Body of pancreas (tissue), 4 donors: ENCODE measurements at regions not wholly inside any gene's neighbourhood (a gene's known extent, or its start where the extent isn't known, plus 50 kb on each side); places are given as distances from the start of the nearest gene placed in this dataset.
"Not testable (repeated sequence)": the region's sequence is repeated elsewhere in the genome, so short reads cannot be mapped to it uniquely, and the experiment has no call there.

ENCODE experiments used
- ATAC-seq: fragments of 150-250 bp; one replicate; pipeline ENCODE4 v1.9.1; 2016
- DNase-seq, 4 donors: peaks; one replicate each; pipeline ENCODE4 v3.0.0-alpha.2; 2019
- H3K27ac ChIP-seq, 4 donors: fragments of 200-600 bp; sonication (generic); 1 replicate in 3 of 4; 2 replicates in 1 of 4; pipeline versions ENCODE4 v1.5.1 to v1.6.1; 2016 to 2019; ENCODE audit warnings: mild to moderate bottlenecking in 1 of 4, mixed read lengths in 1 of 4, moderate library complexity in 1 of 4
- H3K27me3 ChIP-seq, 2 donors: fragments of 200-600 bp; sonication (generic); one replicate each; pipeline ENCODE4 v1.6.0; 2016; ENCODE audit warnings: mild to moderate bottlenecking in 1 of 2
- H3K36me3 ChIP-seq, 2 donors: fragments of 200-600 bp; sonication (generic); replicated peaks in 1 of 2; 2 replicates each; pipeline ENCODE4 v1.5.1; 2016; ENCODE audit warnings: low read depth in 2 of 2; ENCODE audit not compliant: insufficient read depth in 1 of 2
- H3K4me1 ChIP-seq: fragments of 200-600 bp; sonication (generic); one replicate; pipeline ENCODE4 v1.6.0; 2016
- H3K4me3 ChIP-seq, 2 donors: fragments of 200-600 bp; sonication (generic); 1 replicate in 1 of 2; 2 replicates in 1 of 2; pipeline ENCODE4 v1.5.1; 2016 to 2019
- H3K9me3 ChIP-seq, 3 donors: fragments of 200-600 bp; sonication (generic); 1 replicate in 2 of 3; 2 replicates in 1 of 3; pipeline ENCODE4 v1.5.1; 2016
- POLR2A ChIP-seq, 3 donors: fragments of 450-650 bp; IDR thresholded peaks; one replicate each; pipeline ENCODE4 v1.6.1; 2016; ENCODE audit warnings: antibody characterized with exemption in 3 of 3, mild to moderate bottlenecking in 2 of 3
- WGBS, 2 donors: methylation state at CpG; one replicate each; pipeline ENCODE4 v1.1.5; 2017; 5-methylcytosine and 5-hydroxymethylcytosine counted together
- intact Hi-C: fragments of 100-400 bp; cut with DNase I; formaldehyde crosslinking; loops from one replicate; pipeline ENCODE4 v1.15.1; 2023
- TF ChIP-seq, protein P1 (sequence below), 7 experiments: fragments of 450-650 bp in 4 of 7; fragments of 200-600 bp in 3 of 7; sonication (generic) in 3 of 7; IDR thresholded peaks; one replicate each; pipeline ENCODE4 v1.5.1; 2016 to 2019; ENCODE audit warnings: antibody characterized with exemption in 7 of 7

DNA sequence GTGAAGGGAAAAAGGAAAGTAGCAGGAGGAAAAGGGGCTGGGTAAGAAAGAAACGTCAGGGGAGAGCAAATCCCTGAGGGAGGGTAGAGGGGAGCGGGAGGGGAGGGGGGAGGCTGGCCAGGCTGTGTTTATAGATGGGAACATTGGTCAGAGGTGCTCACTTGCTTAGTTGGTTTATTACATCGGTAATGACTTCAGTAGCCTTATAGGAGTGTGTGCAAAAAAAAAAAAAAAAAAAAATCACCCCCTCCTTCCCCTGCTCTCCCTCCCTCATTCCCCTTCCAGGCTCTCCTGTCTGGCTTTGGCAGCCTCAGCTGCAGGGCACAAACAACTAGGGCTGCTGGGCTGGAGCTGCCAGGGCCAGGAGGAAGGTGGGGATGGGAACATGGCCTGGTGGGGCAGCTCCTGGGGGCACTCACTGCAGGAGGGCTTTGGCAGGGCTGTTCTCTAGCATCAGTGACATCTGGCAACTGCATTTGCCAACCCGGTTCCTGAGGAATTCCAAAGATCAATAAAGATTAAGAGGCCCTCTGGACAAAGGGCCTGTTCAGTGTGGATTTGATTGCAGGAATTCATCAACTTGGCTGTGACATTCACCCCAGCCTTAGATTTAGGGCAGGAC is 334.5 kb upstream of the FRG2C start:
- H3K36me3 ChIP-seq = no peaks in the 10 kb centered on the region
- H3K9me3 ChIP-seq = no peaks in the 10 kb centered on the region
- DNase-seq (peak; percentile 36 to 67 (median 58)), ATAC-seq (peak; percentile 89)
- WGBS, 2 donors = 32 to 34% methylated on average over 4 of the region's 4 CpGs
- H3K27ac ChIP-seq = peak overlapping the region in 3 of 4 donors; percentile 53 to 66 (median 54)
- no peak for TF ChIP-seq POLR2A (IDR thresholded peaks at IDR 0.05)
- TF ChIP-seq, protein P1, sequence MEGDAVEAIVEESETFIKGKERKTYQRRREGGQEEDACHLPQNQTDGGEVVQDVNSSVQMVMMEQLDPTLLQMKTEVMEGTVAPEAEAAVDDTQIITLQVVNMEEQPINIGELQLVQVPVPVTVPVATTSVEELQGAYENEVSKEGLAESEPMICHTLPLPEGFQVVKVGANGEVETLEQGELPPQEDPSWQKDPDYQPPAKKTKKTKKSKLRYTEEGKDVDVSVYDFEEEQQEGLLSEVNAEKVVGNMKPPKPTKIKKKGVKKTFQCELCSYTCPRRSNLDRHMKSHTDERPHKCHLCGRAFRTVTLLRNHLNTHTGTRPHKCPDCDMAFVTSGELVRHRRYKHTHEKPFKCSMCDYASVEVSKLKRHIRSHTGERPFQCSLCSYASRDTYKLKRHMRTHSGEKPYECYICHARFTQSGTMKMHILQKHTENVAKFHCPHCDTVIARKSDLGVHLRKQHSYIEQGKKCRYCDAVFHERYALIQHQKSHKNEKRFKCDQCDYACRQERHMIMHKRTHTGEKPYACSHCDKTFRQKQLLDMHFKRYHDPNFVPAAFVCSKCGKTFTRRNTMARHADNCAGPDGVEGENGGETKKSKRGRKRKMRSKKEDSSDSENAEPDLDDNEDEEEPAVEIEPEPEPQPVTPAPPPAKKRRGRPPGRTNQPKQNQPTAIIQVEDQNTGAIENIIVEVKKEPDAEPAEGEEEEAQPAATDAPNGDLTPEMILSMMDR (IDR thresholded peaks at IDR 0.05) = no peak
- H3K27me3 ChIP-seq = no peaks in the 10 kb centered on the region
- intact Hi-C loops = no loop called here
- H3K4me1 ChIP-seq = peaks cover 17% of the 10 kb centered on the region
- no peak overlapping the region for H3K4me3 ChIP-seq

DNA sequence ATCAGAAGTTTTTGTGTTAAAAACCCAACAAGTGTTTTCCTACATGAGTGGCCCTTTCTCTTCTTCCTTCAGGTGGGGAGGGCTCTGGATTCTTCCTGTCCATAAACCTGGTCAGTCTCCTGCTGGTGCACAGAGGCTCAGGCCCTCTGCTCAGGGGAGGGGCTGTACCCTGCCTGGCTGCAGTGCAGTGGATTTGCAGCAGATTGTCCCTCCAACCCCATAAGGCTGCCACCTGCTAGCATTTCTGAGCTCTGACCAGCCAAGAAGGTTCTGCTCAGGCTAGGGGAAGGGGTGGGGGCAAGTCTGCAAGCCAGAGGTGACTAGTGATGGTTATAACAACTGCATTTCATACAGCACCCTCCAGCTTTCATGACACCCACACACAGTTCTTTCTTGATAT is 333.7 kb upstream of the FRG2C start:
- H3K36me3 ChIP-seq, H3K27me3 ChIP-seq, ATAC-seq, intact Hi-C loops, H3K9me3 ChIP-seq, DNase-seq, H3K4me3 ChIP-seq: not testable (repeated sequence)
- peaks cover 17% of the 10 kb centered on the region for H3K4me1 ChIP-seq
- peak overlapping the region in 3 of 4 donors; percentile 4 to 66 (median 16) for H3K27ac ChIP-seq

DNA sequence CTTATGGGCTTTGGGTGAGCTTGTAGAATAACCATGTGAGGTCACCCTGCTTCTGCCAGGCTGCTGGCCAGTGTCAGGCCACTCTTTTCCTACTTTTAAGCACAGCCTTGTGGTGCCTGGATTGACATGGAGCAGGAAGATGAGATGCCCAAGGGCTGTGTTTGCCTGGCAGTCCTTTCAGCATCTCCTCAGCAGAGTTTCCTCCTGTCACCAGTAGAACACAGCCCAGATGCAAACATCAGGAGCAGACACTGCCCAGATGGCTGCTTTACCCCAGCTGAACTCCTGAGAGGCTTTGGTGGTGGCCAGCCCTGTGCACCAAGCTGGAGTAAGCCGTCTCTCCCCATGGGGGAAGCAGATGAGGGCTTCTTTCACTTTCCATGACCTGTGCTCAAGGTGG is 332.0 kb upstream of the FRG2C start:
- H3K27ac ChIP-seq, intact Hi-C loops, H3K4me3 ChIP-seq, H3K36me3 ChIP-seq, H3K27me3 ChIP-seq, H3K9me3 ChIP-seq, DNase-seq, ATAC-seq: not testable (repeated sequence)
- WGBS, 2 donors = 88 to 100% methylated on average over 1 of the region's 1 CpG
- peaks cover 17% of the 10 kb centered on the region for H3K4me1 ChIP-seq

DNA sequence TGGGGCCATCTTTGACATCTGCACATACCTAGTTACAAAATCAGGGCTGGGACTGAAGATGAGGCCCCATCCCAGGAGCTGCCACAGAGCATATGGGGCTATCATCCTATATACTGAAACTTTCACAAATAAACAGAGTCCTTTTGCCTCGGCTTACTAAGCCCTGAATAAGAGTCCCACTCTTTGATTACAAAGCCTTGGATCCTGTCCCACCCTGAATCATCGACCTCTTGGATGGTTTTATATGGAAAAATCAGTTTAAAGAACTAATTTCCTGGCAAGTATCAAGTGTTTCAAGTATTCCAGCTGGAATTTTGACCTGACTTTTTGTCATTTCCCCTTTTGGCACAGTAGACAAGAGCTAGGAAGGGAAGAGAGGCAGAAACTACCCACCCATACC is 331.3 kb upstream of the FRG2C start:
- intact Hi-C loops = no loop called here
- no peak overlapping the region for H3K27ac ChIP-seq
- WGBS, 2 donors = 19 to 43% methylated on average over 2 of the region's 2 CpGs
- peaks cover 17% of the 10 kb centered on the region for H3K4me1 ChIP-seq
- ATAC-seq = no peak
- no peaks in the 10 kb centered on the region for H3K36me3 ChIP-seq
- H3K9me3 ChIP-seq = no peaks in the 10 kb centered on the region
- TF ChIP-seq POLR2A (IDR thresholded peaks at IDR 0.05) = no peak
- TF ChIP-seq, protein P1 (IDR thresholded peaks at IDR 0.05) = no peak
- no peak overlapping the region for H3K4me3 ChIP-seq
- no peaks in the 10 kb centered on the region for H3K27me3 ChIP-seq
- DNase-seq = peak in 1 of 4 donors; percentile 33

DNA sequence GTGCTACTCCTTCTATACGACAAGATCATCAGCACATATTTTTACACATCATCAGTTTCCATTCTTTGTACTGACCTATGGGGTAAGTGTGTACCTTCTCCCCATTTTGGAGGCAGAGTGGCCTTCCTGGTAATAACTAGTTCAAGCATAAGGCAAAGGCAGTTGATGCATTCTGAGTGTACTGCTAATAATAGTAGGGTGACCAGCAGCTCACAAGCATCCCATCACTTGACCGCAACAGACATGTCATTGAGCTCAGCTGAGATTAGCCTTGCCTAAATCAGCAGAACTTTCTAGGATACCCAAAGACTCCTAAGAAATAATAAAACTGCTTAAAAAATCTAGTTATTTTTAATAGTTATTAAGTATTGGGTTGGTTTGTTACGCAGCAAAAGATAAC is 329.8 kb upstream of the FRG2C start:
- no peak for ATAC-seq
- H3K27me3 ChIP-seq = no peaks in the 10 kb centered on the region
- DNase-seq = no peak
- H3K9me3 ChIP-seq = no peaks in the 10 kb centered on the region
- H3K27ac ChIP-seq = no peak overlapping the region
- intact Hi-C loops = no loop called here
- peaks cover 10% of the 10 kb centered on the region for H3K4me1 ChIP-seq
- H3K36me3 ChIP-seq = no peaks in the 10 kb centered on the region
- TF ChIP-seq, protein P1 (IDR thresholded peaks at IDR 0.05) = no peak
- TF ChIP-seq POLR2A (IDR thresholded peaks at IDR 0.05) = no peak
- no peak overlapping the region for H3K4me3 ChIP-seq
- WGBS, 2 donors = 86 to 91% methylated on average over 3 of the region's 3 CpGs

DNA sequence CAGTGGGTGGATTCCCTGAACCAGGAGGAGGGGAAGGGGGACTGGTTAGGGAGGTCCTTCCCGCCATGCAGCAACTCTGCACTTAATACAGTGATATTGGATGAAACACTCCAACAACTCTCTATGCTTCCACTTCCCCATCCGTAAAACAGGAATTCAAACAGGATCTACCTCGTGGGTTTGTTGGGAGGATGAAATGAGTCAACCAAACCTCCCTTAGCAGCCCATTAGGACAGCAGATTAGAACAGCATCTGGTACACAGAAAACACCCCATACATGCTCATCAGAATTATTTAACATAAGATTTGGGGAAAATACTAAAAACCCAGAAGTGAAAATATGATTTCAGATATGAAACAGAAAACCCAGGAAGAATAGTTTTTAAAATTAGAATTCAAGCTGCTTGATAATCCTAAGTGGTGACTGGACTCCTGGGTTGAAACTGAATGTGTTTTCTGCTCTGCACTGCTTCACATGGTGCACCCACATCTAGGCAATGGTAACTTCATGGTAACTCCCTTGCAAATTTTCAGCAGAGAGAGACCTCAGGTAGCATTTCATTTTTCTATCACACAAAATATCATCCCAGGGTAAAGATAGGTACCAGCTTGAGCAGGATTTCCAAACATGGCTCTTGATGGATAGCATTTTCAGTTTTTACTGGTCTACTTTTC is 326.8 kb upstream of the FRG2C start:
- H3K36me3 ChIP-seq = no peaks in the 10 kb centered on the region
- no peak for ATAC-seq
- TF ChIP-seq, protein P1 (IDR thresholded peaks at IDR 0.05) = no peak
- TF ChIP-seq POLR2A (IDR thresholded peaks at IDR 0.05) = no peak
- no peaks in the 10 kb centered on the region for H3K27me3 ChIP-seq
- no peak for DNase-seq
- no peak overlapping the region for H3K4me3 ChIP-seq
- intact Hi-C loops = no loop called here
- H3K9me3 ChIP-seq = no peaks in the 10 kb centered on the region
- WGBS, 2 donors = 46 to 72% methylated on average over 3 of the region's 3 CpGs
- peaks cover 14% of the 10 kb centered on the region for H3K4me1 ChIP-seq
- H3K27ac ChIP-seq = no peak overlapping the region
